ENCODE measurements at regions not wholly inside any gene's neighbourhood (a gene's known extent, or its start where the extent isn't known, plus 50 kb on each side); places are given as distances from the start of the nearest gene placed in this dataset.

- H3K27ac ChIP-seq: no peak overlapping the region
- TF ChIP-seq, protein P1, sequence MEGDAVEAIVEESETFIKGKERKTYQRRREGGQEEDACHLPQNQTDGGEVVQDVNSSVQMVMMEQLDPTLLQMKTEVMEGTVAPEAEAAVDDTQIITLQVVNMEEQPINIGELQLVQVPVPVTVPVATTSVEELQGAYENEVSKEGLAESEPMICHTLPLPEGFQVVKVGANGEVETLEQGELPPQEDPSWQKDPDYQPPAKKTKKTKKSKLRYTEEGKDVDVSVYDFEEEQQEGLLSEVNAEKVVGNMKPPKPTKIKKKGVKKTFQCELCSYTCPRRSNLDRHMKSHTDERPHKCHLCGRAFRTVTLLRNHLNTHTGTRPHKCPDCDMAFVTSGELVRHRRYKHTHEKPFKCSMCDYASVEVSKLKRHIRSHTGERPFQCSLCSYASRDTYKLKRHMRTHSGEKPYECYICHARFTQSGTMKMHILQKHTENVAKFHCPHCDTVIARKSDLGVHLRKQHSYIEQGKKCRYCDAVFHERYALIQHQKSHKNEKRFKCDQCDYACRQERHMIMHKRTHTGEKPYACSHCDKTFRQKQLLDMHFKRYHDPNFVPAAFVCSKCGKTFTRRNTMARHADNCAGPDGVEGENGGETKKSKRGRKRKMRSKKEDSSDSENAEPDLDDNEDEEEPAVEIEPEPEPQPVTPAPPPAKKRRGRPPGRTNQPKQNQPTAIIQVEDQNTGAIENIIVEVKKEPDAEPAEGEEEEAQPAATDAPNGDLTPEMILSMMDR (IDR thresholded peaks at IDR 0.05): no peak
- TF ChIP-seq ZFX (IDR thresholded peaks at IDR 0.05; ENCODE audit: borderline replicate concordance): no peak
These were observed 64.6 kb upstream of the DOCK1 start for GRCh38 chr10:126840576-126841135.

DNA sequence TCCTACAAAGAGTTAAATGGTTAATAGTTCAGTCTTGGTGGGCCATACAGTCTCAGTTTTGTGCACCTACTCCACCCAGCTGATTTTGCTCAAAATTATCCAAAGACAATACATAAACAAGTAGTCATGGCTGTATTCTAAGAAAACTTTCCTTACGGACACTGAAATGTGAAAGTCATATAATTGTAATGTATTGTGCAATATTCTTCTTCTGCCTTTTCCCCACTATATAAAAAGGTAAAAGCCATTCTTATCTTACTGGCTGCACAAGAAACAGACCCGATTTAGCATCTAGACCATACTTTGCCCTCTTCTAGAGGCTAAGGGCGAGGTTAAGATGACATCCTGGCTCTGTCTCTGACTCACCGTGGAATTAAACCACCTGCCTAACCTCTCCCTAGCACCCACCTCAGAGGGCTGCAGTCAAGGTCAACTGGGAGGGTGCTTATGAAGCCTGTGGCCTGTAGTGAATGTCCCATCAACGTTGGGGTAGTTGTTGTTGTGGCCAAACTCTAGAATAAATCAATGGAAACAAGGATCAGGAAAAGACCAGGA is 63.8 kb upstream of the DOCK1 start:
- no peak overlapping the region for H3K27ac ChIP-seq
- TF ChIP-seq, protein P1 (IDR thresholded peaks at IDR 0.05): no peak
- no peak for TF ChIP-seq ZFX (IDR thresholded peaks at IDR 0.05; ENCODE audit: borderline replicate concordance)

DNA sequence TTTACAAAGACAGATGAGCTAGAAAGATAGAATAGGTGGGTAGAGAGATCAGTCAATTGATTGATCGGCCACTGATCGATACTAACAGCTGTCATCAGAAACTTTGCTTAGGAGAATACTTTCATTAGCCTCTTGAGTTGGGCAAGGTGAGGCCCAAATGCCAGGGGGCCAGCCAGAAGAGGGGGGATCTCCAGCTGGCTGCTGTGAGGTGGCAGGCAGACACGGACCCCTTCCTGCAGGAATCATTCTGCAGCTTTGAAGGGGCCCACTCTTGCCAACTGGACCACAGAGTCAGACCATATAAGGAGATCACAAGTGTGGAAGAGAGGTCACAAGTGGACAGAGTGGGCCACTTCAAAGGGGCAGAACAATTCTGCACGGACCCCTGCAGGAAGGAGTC is 62.9 kb upstream of the DOCK1 start:
- H3K27ac ChIP-seq: no peak overlapping the region
- TF ChIP-seq ZFX (IDR thresholded peaks at IDR 0.05; ENCODE audit: borderline replicate concordance): no peak
- TF ChIP-seq, protein P1 (IDR thresholded peaks at IDR 0.05): no peak

DNA sequence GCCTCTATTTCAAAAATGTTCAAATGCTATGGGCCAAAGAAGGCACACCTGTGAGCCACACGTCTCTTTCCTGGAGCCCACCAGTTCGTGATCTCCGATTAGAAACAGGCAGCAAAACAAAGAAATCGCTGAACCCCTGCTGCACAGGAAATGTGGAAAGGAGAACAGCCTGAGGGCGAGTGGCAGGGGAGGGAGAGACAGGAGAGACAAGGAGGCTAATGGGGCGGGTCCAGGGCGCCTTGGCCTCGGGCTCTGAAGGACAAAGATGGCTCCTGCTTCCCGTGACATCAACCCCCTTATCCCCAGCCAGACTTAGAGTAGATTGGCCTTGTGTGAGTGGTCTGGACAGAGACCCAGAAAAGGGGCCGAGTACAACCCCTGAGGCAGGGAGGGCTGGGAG is 62.4 kb upstream of the DOCK1 start:
- no peak for TF ChIP-seq ZFX (IDR thresholded peaks at IDR 0.05; ENCODE audit: borderline replicate concordance)
- TF ChIP-seq, protein P1 (IDR thresholded peaks at IDR 0.05): no peak

DNA sequence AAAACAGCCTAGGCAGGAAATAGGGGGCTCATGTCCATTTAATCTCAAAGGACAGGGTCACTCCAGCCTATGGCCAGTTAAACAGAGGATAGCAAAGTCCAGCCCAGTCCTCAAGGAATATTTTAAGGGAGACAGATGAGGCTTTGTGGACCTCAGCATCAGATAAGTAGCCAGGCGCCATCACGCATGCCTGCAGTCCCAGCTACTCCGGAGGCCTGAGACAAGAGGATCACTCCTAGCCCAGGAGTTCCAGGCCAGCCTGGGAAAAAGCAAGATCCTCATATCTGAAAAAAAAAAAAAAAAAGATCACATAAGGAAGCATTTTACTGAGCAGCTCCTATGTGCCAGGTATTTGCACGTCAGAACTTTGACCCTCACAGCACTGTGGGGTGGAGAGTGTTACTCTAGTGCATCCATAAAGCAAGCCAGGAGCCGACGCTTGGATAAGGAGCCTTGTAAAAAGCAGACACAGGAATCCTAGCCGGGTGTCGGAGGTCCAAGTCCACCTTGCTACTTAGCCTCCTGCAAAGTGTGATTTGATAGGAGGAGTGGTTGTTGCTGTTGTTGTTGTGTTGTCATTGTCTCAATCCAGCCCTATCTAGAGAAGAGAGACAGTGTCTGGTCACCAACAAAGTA is 61.8 kb upstream of the DOCK1 start:
- no peak for TF ChIP-seq ZFX (IDR thresholded peaks at IDR 0.05; ENCODE audit: borderline replicate concordance)
- TF ChIP-seq, protein P1 (IDR thresholded peaks at IDR 0.05): no peak

More for the DNA sequence above, 62.4 kb upstream of the DOCK1 start:
- no peak overlapping the region for H3K27ac ChIP-seq

DNA sequence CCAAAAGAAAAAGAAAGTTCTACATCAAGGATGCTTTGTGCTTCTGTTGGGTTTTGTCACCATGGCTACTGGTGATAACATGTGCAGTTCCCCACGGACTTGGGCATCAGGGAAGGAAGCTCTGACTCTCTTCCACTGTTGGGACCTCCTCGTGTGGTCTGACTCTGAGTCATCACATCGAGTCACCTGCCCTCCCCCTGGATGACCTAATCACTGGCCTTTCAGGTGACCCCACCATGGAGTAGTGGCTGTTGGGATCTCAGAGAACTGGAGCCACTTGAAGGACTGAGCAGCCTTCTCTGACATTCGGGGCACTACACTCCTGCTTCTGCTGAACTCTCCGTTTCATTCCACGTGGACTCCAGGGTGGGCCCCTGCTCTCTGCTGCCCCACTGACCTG is 60.8 kb upstream of the DOCK1 start:
- H3K27ac ChIP-seq: no peak overlapping the region

More for the DNA sequence above, 61.8 kb upstream of the DOCK1 start:
- no peak overlapping the region for H3K27ac ChIP-seq

More for the DNA sequence above, 60.8 kb upstream of the DOCK1 start:
- TF ChIP-seq, protein P1 (IDR thresholded peaks at IDR 0.05): no peak
- TF ChIP-seq ZFX (IDR thresholded peaks at IDR 0.05; ENCODE audit: borderline replicate concordance): no peak
